ENCODE measurements at regions not wholly inside any gene's neighbourhood (a gene's known extent, or its start where the extent isn't known, plus 50 kb on each side); places are given as distances from the start of the nearest gene placed in this dataset.
"Not testable (repeated sequence)": the region's sequence is repeated elsewhere in the genome, so short reads cannot be mapped to it uniquely, and the experiment has no call there.

- H2BK12ac ChIP-seq (ENCODE audit: low read length); H3K79me2 ChIP-seq (ENCODE audit: control insufficient read depth, insufficient read depth, low read length, poor library complexity); H3K27ac ChIP-seq (ENCODE audit: low read depth, low read length); H2AK5ac ChIP-seq (ENCODE audit: low read length); H2AFZ ChIP-seq (ENCODE audit: insufficient read depth, low read length, poor library complexity); H4K91ac ChIP-seq (ENCODE audit: low read depth, low read length); H3K9ac ChIP-seq (ENCODE audit: low read length); H3K79me1 ChIP-seq (ENCODE audit: low read length); H4K8ac ChIP-seq (ENCODE audit: low read depth, low read length); H3K4me3 ChIP-seq (ENCODE audit: low read depth, low read length); H3K4ac ChIP-seq (ENCODE audit: low read depth, low read length); H3K23ac ChIP-seq (ENCODE audit: low read length); H3K27me3 ChIP-seq (ENCODE audit: insufficient read depth, low read length); H3K4me2 ChIP-seq (ENCODE audit: low read length); H2BK120ac ChIP-seq (ENCODE audit: insufficient read depth, low read length, poor library complexity); H3K9me3 ChIP-seq (ENCODE audit: insufficient read depth, low read depth, low read length); DNase-seq; H3K14ac ChIP-seq (ENCODE audit: low read length); H3K4me1 ChIP-seq (ENCODE audit: control insufficient read depth in 1 of 2, insufficient read depth in 2 of 2, low read length in 2 of 2); H2BK5ac ChIP-seq (ENCODE audit: low read depth, low read length, poor library complexity); H4K12ac ChIP-seq (ENCODE audit: low read depth, low read length); H3K18ac ChIP-seq (ENCODE audit: low read length); H3K36me3 ChIP-seq (ENCODE audit: control insufficient read depth in 1 of 2, insufficient read depth in 2 of 2, low read length in 2 of 2): not testable (repeated sequence)
- WGBS (ENCODE audit: extremely low coverage, insufficient coverage, insufficient read length), result no CpG with 5 or more reads among the region's 5 CpGs
Measured at GRCh38 chr6:127406722-127407121, 52.5 kb downstream of the KIAA0408 start.

GRCh38 chr6:127406122-127406521, 53.1 kb downstream of the KIAA0408 start:
- no peaks in the 10 kb centered on the region for H3K9me3 ChIP-seq (ENCODE audit: insufficient read depth, low read depth, low read length)
- no peak overlapping the region for H3K4ac ChIP-seq (ENCODE audit: low read depth, low read length)
- no peak overlapping the region for H2BK12ac ChIP-seq (ENCODE audit: low read length)
- no peaks in the 10 kb centered on the region for H3K79me2 ChIP-seq (ENCODE audit: control insufficient read depth, insufficient read depth, low read length, poor library complexity)
- H3K4me2 ChIP-seq (ENCODE audit: low read length), result no peak overlapping the region
- H3K4me3 ChIP-seq (ENCODE audit: low read depth, low read length), result no peak overlapping the region
- no peak for DNase-seq
- H2BK5ac ChIP-seq (ENCODE audit: low read depth, low read length, poor library complexity), result no peak overlapping the region
- no peaks in the 10 kb centered on the region for H3K36me3 ChIP-seq (ENCODE audit: control insufficient read depth in 1 of 2, insufficient read depth in 2 of 2, low read length in 2 of 2)
- H3K14ac ChIP-seq (ENCODE audit: low read length), result no peak overlapping the region
- no peak overlapping the region for H3K9ac ChIP-seq (ENCODE audit: low read length)
- H3K4me1 ChIP-seq (ENCODE audit: control insufficient read depth in 1 of 2, insufficient read depth in 2 of 2, low read length in 2 of 2), result no peaks in the 10 kb centered on the region
- H4K12ac ChIP-seq (ENCODE audit: low read depth, low read length), result no peak overlapping the region
- WGBS (ENCODE audit: extremely low coverage, insufficient coverage, insufficient read length), result no CpG with 5 or more reads among the region's 3 CpGs
- H2AFZ ChIP-seq (ENCODE audit: insufficient read depth, low read length, poor library complexity), result no peak overlapping the region
- H3K27me3 ChIP-seq (ENCODE audit: insufficient read depth, low read length), result no peaks in the 10 kb centered on the region
- no peak overlapping the region for H3K23ac ChIP-seq (ENCODE audit: low read length)
- H4K91ac ChIP-seq (ENCODE audit: low read depth, low read length), result no peak overlapping the region
- no peaks in the 10 kb centered on the region for H3K79me1 ChIP-seq (ENCODE audit: low read length)
- no peak overlapping the region for H2BK120ac ChIP-seq (ENCODE audit: insufficient read depth, low read length, poor library complexity)
- no peak overlapping the region for H2AK5ac ChIP-seq (ENCODE audit: low read length)
- no peak overlapping the region for H4K8ac ChIP-seq (ENCODE audit: low read depth, low read length)
- no peak overlapping the region for H3K18ac ChIP-seq (ENCODE audit: low read length)
- no peak overlapping the region for H3K27ac ChIP-seq (ENCODE audit: low read depth, low read length)

GRCh38 chr6:127404594-127405178, 54.5 kb downstream of the KIAA0408 start:
- Histone ChIP-seq H3K27me3 (ENCODE audit: insufficient read depth, low read length) (no peaks in the 10 kb centered on the region), H3K27ac (ENCODE audit: low read depth, low read length) (no peak overlapping the region), H4K91ac (ENCODE audit: low read depth, low read length) (no peak overlapping the region), H2AFZ (ENCODE audit: insufficient read depth, low read length, poor library complexity) (no peak overlapping the region), H3K36me3 (ENCODE audit: control insufficient read depth in 1 of 2, insufficient read depth in 2 of 2, low read length in 2 of 2) (no peaks in the 10 kb centered on the region), H3K4me1 (ENCODE audit: control insufficient read depth in 1 of 2, insufficient read depth in 2 of 2, low read length in 2 of 2) (no peaks in the 10 kb centered on the region), H3K4me2 (ENCODE audit: low read length) (no peak overlapping the region), H4K12ac (ENCODE audit: low read depth, low read length) (no peak overlapping the region), H3K4ac (ENCODE audit: low read depth, low read length) (no peak overlapping the region), H3K9me3 (ENCODE audit: insufficient read depth, low read depth, low read length) (no peaks in the 10 kb centered on the region), H3K18ac (ENCODE audit: low read length) (no peak overlapping the region), H2BK5ac (ENCODE audit: low read depth, low read length, poor library complexity) (no peak overlapping the region), H2BK12ac (ENCODE audit: low read length) (no peak overlapping the region), H2BK120ac (ENCODE audit: insufficient read depth, low read length, poor library complexity) (no peak overlapping the region), H3K79me2 (ENCODE audit: control insufficient read depth, insufficient read depth, low read length, poor library complexity) (no peaks in the 10 kb centered on the region), H3K23ac (ENCODE audit: low read length) (no peak overlapping the region), H3K9ac (ENCODE audit: low read length) (no peak overlapping the region), H2AK5ac (ENCODE audit: low read length) (no peak overlapping the region), H3K4me3 (ENCODE audit: low read depth, low read length) (no peak overlapping the region), H4K8ac (ENCODE audit: low read depth, low read length) (no peak overlapping the region), H3K14ac (ENCODE audit: low read length) (no peak overlapping the region), H3K79me1 (ENCODE audit: low read length) (no peaks in the 10 kb centered on the region)
- no CpG with 5 or more reads among the region's 3 CpGs for WGBS (ENCODE audit: extremely low coverage, insufficient coverage, insufficient read length)
- DNase-seq, result no peak

- no peak overlapping the region for H4K12ac ChIP-seq (ENCODE audit: low read depth, low read length)
- H3K4me2 ChIP-seq (ENCODE audit: low read length), result no peak overlapping the region
- H3K18ac ChIP-seq (ENCODE audit: low read length), result no peak overlapping the region
- no peaks in the 10 kb centered on the region for H3K36me3 ChIP-seq (ENCODE audit: control insufficient read depth in 1 of 2, insufficient read depth in 2 of 2, low read length in 2 of 2)
- no peak overlapping the region for H2AFZ ChIP-seq (ENCODE audit: insufficient read depth, low read length, poor library complexity)
- no peaks in the 10 kb centered on the region for H3K27me3 ChIP-seq (ENCODE audit: insufficient read depth, low read length)
- no peak overlapping the region for H4K8ac ChIP-seq (ENCODE audit: low read depth, low read length)
- DNase-seq, result no peak
- no peaks in the 10 kb centered on the region for H3K4me1 ChIP-seq (ENCODE audit: control insufficient read depth in 1 of 2, insufficient read depth in 2 of 2, low read length in 2 of 2)
- no peak overlapping the region for H3K14ac ChIP-seq (ENCODE audit: low read length)
- H3K9ac ChIP-seq (ENCODE audit: low read length), result no peak overlapping the region
- no peak overlapping the region for H3K4ac ChIP-seq (ENCODE audit: low read depth, low read length)
- no peak overlapping the region for H2BK12ac ChIP-seq (ENCODE audit: low read length)
- no peak overlapping the region for H2AK5ac ChIP-seq (ENCODE audit: low read length)
- no peak overlapping the region for H3K23ac ChIP-seq (ENCODE audit: low read length)
- no peaks in the 10 kb centered on the region for H3K79me2 ChIP-seq (ENCODE audit: control insufficient read depth, insufficient read depth, low read length, poor library complexity)
- no peak overlapping the region for H2BK120ac ChIP-seq (ENCODE audit: insufficient read depth, low read length, poor library complexity)
- no peak overlapping the region for H3K4me3 ChIP-seq (ENCODE audit: low read depth, low read length)
- H2BK5ac ChIP-seq (ENCODE audit: low read depth, low read length, poor library complexity), result no peak overlapping the region
- H3K9me3 ChIP-seq (ENCODE audit: insufficient read depth, low read depth, low read length), result no peaks in the 10 kb centered on the region
- no peak overlapping the region for H3K27ac ChIP-seq (ENCODE audit: low read depth, low read length)
- no peaks in the 10 kb centered on the region for H3K79me1 ChIP-seq (ENCODE audit: low read length)
- H4K91ac ChIP-seq (ENCODE audit: low read depth, low read length), result no peak overlapping the region
Measured at GRCh38 chr6:127404133-127404532, 55.1 kb downstream of the KIAA0408 start.

Measured in trophoblast cell (in vitro differentiated cells and primary cell).